ENCODE measurements at regions not wholly inside any gene's neighbourhood (a gene's known extent, or its start where the extent isn't known, plus 50 kb on each side); places are given as distances from the start of the nearest gene placed in this dataset.
A peak's percentile ranks its signal among the peaks of the same experiment; 100 is the strongest.

DNA sequence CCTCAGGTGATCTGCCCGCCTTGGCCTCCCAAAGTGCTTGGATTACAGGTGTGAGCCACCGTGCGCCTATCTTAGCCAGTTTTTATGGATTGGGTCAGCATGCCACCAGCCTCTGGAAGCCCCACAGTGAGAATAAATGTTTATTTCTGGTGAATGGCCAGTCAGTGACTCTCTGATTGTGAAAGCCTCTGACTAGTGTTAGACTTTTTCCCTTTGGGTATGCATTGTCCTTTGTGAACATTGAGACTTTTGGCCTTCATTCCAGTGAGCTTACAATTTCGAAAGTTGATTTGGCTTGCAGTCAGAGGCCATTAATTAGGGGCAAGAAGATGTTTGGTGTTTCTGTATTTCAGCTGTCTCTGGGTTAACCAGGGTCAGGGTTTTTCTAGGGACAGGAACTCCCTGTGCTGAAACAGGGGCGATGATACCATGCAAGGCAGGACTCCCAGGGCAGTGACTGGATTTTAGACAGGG, 274.5 kb upstream of the C2CD4B start:
- DNase-seq (ENCODE audit: low read depth): peak; percentile 10

DNA sequence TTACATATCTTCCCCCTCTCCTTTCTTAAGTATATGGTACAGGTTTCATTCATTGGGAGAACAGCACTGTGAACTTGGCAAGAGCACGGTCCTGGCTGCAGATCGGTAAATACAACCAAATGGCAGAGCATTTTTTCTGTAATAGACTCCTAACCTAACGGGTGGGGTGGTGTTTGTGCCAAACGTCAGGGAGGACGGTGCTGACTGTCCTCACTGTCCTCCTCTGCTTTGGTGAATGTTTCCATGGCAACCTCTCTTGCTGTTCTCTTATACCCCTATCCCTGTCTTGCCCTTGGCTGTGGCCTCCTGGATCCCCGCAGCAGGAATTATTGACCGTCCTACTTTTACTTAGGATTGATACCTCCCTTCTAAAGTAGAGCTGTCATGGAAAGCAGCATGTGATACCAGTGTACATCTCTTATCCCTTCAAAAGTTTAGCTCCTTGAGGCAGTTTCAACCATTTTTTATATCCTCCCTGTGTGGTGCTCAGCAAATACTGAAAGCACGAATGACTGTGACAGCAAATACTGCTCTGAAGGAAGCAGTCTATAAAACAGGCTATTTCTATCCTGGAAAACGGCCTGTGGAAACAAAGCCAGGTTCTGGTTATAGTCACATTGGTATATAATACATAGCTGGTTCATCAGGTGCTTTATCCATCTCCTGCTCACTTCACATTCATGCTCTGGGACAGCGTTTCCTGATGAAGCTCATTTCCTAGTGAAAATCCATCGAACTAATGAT, 275.4 kb upstream of the C2CD4B start:
- no peak for DNase-seq (ENCODE audit: low read depth)

DNA sequence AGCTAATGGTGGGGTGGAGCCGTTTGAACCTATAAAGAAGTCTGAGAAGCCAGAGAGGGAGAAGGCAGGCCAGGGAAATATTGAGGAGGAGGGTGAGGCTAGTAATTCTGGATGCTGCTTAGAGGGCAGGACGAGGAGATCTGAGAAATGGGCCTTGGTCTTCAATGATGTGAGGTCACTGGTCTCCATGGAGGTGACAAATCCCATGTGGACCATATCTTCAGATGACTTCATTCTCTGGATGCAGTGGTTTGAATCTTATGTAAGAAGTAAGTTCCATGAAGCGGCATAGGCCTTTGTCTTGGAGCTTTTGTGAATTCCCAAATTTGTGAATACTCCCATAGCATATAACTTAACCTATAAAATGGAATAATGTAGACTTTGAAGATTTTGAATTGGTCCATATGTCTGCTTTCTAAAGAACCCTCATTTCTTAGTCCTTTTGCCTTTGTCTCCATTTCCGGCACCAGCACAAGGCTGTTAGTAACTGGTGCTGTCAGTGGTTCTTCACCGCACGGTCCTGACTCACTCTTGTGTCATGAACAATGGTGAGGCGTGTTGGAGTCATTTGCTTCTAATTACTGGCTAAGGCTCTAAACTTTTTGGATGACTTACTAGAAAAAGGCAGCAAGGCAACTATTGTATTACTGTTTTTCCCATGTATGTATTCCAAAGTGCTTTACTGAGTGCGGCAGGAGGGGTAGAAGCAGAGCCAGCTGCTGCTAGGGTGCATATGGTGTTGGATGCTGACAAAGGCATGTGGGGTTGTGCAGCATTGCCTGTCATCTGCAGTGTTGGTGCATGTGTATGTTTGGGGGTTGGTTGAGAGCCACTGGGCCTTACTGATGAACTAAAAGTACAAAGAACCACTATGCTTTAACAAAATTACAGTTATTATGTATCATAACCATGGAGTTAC, 279.3 kb upstream of the C2CD4B start:
- DNase-seq (ENCODE audit: low read depth): peak; percentile 95

DNA sequence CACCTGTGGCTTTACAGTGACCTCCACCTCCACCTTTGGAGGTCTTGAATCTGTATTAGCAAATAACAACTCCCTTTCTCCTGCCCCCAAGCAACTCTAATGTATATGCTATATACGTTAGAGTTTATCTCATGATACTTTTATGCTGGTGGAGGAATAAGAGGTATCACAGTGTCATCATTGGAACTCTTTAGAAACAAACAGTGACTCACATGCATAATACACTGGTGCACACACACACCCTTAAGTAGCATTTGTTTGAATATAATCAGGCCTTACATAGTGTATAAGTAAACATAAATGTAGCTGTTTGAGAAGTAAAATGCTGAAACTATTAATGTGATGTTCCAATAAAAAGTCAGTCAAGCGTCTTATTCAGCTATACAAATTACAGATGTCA, 280.2 kb upstream of the C2CD4B start:
- DNase-seq (ENCODE audit: low read depth): peak; percentile 25

DNA sequence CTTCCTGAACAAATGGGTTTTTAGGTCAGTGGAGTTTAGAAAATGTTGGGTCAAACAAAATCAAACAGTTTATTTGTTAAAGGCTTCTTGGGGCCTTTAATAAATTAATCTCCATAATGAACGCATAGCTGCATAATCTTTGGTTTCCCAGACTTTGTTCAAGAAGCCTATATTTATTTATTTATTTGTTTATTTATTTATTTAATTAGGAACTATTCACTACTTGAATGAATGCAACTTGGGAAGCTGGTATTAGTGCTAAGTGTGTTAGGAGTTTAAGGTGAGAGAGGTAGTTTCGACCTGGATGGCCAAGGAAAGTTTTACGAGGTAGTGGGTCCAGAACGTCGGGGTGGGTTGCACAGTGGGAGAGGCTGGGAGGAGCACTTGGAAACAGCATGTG, 281.9 kb upstream of the C2CD4B start:
- no peak for DNase-seq (ENCODE audit: low read depth)

DNA sequence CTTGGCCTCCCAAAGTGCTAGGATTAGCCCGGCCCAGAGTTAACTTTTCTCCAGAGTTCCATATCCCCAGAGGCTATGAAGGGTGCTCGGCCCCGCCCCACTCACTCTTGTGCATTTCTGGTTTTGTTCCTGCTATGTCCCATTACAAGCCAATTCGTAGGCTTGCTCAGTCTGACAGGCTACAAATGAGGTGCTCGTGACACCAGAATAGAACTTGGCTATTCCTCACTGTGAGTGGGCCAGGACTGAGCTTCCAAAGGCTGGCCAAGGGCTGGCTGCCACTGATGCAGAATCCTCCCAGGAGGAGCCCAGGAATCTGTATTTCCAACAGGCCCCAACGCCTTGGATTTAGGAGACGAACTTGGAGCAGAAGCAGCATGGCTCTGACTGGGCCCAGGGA, 282.7 kb upstream of the C2CD4B start:
- DNase-seq (ENCODE audit: low read depth): no peak

DNA sequence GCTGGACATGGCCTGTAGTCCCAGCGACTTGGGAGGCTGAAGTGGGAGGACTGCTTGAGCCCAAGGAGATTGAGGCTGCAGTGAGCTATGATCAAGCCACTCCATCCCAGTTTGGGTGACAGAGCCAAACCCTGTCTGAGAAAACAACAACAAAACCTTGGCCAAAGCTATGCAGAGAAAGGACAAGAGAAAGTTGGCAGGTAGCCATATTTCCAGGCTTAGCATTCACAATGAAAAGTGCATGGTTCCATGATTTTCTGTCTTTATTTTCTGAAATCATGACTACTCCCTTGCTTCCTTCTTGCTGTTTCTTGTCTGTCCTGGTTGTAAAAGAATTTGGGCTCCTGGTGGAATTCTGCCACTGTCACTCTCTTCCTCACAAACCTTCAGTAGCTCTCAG, 284.6 kb upstream of the C2CD4B start:
- DNase-seq (ENCODE audit: low read depth): peak; percentile 15

DNA sequence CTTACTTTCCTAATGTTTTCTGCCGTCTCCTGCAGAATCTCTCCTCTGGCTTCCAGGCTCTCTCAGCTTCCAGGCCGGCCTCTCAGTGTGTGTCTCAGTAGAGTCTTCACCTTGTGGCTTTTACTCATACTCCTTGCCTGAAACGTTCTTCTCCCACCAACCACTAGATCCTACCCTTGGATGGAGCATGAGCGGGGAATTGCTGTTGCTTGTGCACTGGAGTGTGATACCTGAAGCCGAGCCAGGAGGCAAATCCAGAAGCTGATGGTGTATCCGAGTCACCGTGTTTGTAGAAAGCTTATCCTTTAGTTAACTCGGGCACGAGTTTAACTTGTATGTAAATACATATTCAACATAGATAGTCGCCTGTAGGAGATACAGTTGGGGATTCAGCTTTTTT, 285.0 kb upstream of the C2CD4B start:
- no peak for DNase-seq (ENCODE audit: low read depth)

DNA sequence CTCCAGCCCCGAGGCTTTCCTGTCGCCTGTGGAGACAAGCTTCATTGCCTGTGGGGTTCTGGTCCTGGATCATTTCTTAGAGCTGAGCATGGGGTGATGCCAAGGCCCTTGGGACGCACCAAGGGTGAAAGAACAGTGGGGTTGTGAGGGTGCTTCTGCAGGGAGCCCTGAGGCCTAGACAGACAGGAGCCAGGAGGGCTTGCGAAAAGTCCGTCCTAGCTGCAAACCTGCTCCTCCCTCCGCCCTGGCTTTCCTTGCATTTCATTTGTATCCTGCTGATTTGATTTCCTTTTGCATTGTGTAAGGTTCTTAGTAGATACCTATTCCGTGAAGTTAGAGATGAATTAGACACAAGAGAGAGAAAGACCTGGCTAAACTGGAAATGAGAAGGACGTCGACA, 286.9 kb upstream of the C2CD4B start:
- DNase-seq (ENCODE audit: low read depth): no peak

DNA sequence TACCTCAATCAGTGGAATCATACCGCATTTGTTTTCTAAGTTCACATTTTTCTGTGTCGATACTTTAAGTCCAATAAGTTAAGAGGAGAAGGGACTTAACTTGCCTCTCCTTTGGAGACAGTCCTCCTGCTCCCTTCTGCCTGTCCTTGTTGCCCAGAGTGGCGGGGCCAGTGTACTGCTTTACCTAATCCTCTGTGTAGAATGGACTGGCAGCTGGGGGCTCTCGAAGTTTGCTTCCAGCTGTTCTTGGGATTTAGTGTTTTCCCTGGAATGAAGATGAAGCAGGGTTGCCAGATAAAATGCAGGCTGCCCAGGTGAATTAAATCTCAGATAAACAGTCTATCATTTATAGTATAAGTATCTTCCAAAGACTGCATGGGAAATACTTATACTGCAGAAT, 287.6 kb upstream of the C2CD4B start:
- no peak for DNase-seq (ENCODE audit: low read depth)

DNA sequence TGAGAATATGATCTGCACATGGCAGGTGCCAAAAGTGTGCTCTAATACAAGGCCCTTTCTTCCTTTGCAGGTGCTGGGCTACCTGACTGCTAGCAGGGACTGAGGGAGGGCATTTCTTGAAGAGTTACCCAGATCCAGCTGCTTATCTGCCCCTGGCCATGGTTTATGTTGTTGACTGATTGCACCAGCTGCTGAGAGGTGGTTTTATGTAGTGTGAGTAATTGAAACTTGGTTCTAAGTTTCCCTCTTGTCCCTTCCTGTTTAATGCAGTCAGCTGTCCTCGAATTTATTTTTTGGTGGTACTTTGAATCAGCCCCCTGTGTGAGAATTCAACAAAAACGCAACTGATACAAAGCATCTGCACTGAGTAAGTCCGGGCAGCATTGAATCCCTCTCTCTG, 288.3 kb upstream of the C2CD4B start:
- DNase-seq (ENCODE audit: low read depth): peak; percentile 38

DNA sequence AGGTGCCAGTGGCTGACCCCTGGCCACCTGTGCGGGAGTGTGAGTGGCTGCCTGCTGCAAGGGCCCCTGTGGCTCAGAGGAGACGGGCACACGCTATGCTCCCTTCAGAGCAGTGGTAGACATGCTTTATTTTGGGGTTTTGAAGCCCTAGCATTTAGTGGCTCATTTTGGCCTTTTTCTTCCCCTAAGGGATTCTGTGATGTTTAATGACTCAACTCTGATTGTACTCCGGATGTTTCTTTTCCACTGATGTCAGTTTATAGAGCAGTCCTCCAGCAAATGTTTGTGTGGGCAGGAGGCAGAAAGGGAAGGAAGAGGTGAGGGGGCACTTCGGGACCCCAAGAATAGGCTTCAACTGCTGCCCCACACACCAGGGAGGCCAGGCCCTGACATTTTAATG, 288.9 kb upstream of the C2CD4B start:
- peak; percentile 81 for DNase-seq (ENCODE audit: low read depth)

DNA sequence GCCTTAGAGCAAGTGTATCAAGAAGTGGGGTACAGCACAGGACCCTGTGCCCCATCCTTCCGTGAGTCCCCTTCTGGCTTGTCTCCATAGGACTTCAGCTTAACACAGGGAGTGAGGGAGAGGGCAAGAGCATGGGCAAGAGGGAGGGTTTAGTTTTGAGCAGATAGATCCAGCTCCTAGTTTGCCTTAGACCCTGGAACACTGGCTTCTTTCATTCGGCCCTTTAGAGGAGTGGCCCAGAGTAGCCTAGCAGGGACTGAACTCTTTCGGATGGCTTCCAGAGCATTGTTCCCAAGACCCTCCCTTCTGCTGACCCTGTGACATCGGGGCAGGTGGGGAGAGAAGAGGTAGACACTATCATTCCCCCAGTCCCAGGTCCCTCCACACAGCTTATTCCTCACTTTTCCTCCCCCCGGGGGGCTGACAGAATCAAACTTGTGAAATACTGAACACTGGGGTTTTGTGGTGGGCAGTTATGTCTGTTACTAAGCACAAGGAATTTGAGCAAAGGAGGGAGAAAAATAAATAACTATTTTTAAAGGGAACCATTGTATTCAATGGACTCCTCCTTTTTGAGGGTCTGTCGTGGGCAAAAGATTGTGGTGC, 289.6 kb upstream of the C2CD4B start:
- DNase-seq (ENCODE audit: low read depth): peak; percentile 60

DNA sequence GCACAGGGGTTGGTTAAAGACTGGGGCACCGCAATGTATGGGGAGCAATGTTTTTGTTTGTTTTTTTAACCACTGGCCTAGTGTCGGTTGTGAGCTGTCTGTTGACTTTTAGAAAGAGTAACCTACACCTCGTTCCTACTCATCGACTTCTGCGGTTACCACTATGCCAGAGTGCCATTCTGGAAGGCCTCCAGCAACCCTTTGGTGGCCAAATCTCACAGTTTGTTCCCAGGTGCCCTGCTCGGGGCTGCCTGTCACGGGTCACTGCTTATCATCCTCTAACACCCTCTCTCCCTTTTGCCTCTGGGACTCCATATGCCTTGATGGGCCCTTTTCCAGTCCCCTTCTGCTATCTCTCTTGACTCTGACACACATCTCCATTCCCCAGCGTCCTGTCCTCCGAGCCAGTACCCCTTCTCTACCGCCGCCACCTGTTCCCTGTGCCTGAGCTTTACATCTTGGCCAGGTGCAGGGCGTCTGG, 290.4 kb upstream of the C2CD4B start:
- peak; percentile 84 for DNase-seq (ENCODE audit: low read depth)

DNA sequence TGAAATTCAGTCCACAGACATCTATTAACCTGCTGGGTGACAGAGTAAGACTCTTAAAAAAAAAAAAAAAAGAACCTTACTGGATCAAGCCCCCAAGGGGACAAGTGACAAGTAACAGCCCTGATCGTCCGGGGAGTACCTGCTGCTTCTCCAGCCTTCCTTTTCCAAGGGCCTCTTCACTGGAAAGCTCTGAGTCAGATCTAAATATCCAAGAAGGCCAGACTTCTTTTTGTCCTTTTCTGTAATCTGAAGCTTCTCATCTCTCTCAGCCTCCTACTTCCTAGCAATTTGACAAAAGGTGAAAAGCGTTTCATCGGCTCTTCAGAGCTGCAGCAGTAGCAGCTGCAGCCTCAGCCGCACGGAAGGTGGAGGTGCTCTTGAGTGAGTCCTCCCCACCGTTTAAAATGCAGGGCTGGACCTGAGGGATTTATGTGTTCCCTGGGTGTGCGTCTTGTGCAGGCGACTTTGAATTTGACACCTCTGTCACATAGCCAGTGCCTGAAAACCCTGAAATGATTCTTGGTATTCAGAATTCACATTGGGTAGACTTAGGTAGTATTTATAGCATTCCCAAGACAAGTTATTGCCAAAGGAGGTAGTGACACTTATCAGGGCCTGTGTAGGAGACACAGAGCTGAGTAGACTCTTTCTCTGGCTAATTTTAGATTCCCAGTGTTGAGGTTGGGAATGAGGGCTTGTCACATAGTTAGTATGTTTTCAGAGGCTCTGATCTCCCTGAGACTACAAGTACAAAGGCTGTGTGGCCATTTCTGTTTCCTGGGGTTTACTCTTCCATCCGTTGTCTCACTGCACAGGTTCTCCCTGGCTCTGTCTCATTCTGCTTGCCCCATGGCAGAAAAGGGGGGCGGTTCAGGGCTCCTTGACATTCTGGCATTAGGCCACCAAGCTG, 291.2 kb upstream of the C2CD4B start:
- DNase-seq (ENCODE audit: low read depth): peak; percentile 28

DNA sequence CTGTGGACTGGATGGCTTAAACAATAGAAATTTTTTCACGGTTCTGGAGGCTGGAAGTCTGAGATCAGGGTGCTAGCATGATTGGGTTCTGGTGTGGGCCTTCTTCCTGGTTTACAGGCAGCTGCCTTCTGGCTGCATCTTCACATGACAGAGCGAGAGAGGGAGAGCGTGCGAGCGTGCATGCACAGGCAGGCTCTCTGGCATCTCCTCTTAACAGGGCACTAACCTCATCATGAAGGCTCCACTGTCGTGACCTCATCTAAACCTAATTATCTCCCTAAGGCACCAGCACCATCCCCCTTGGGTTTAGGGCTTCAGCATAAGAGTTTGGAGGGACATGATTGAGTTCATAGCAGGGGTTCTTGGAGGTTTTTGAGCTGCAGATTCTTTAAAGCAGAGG, 292.0 kb upstream of the C2CD4B start:
- DNase-seq (ENCODE audit: low read depth): no peak

DNA sequence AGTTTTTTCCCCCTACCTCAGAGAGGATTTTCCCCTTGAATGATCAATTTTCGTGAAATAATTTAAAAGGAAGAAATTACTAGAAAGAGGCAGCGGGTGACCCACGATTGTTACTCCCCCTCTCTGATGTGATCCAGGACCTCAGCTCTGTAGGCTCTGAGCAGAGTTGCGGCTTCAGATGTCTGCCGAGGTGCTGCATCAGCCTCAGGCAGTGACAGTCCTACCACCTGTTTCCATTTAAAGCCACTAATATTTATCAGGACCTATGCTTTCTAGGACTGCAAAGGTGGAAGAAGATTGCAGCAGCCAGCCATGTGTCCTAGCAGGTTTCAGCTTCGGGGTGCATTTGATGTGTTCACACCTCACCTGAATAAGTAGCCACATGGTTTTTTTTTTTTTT, 294.8 kb upstream of the C2CD4B start:
- DNase-seq (ENCODE audit: low read depth): no peak

DNA sequence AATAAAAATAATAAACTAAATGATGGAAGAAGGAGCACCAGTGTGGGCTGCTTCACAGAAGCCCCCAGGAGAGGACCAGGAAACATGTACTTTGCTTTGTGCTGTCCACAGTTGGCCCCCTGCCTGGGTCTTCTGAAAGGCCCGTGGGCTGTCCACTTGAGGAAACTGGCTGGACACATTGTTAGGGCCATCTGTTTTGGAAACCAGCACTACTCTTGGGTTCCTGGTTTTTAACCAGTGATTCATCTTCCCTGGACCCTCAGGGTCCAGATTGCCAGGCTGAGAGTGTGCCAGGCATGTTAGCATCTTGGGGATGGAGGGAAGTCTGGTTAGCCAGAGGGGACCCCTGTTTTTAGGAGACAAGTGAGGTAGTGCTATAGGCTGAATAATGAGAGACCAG, 297.2 kb upstream of the C2CD4B start:
- DNase-seq (ENCODE audit: low read depth): peak; percentile 41

DNA sequence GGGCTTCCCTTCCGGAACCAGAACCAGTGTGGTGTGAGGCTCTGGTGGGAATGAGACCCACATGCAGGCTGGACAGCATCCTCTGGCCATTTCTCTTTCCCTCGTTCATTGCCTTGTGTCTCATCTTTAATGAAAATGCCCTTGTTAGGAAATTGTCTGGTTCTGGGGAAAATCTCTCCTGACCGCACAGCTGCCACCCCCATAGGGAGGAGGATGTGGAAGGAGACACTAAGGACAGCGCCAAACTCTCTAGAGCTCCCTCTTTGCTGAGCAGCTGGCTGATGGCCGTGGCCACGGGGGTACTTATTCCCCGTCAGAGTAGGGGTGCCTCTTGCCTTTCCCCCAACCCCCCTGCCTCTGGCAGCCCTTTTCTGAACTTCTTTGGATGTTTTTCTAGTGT, 297.6 kb upstream of the C2CD4B start:
- no peak for DNase-seq (ENCODE audit: low read depth)

DNA sequence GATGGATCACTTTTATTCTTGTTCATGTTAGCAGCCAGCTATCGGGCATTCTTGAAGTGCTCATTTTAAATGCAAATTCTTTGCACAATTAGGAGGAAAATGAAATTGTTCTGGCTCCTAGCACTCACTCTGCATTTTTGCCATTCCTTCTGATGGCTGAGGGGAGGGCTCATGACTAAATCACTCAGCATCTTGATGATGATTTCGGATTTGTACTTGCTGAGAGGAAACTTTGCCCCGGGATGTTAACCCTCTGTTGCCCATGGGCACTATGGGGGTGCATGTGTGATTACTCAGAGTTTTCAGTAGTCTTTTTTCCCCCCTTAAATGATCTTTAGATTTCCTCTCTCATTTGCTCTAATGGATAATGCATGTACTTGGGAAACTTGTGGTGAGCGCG, 299.6 kb upstream of the C2CD4B start:
- DNase-seq (ENCODE audit: low read depth): peak; percentile 68

DNA sequence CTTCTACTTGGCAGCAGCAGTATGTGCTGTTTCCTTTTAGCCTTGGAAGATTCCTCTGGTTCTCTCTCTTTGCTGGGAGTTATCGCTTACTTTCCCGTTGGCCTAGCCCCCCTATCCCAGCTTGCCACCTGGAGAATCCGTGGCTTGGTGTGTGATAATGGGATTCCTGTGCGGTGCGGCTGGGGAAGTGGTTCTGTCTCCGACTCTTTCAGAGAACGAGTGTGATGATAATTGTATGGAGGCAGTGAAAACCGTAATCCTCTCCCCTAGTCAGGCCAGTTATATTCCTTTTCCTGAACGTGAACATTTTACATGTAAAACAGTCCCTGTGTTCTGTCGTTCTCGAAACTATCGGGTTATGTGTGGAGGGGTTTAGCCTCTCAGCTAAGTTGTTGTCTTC, 300.1 kb upstream of the C2CD4B start:
- DNase-seq (ENCODE audit: low read depth): no peak

Data from M059J (cell line).